B cell (primary cell): ENCODE measurements at regions not wholly inside any gene's neighbourhood (a gene's known extent, or its start where the extent isn't known, plus 50 kb on each side); places are given as distances from the start of the nearest gene placed in this dataset.

ENCODE experiments used
- ATAC-seq: fragments of 200-7000 bp; cut with Tn5 transposase; one replicate; pipeline ENCODE4 v1.10.0; 2021; ENCODE audit warnings: low read depth, mild to moderate bottlenecking, moderate number of reproducible peaks, moderate library complexity
- CTCF ChIA-PET: fragments of 350-600 bp; sonication (Branson Sonifier 250); formaldehyde crosslinking; loops from one replicate; lab custom pipeline; 2021; ENCODE audit warnings: antibody characterized with exemption, inconsistent platforms; lab: Charles Lee
- POLR2A ChIA-PET: fragments of 350-600 bp; sonication (Branson Sonifier 250); formaldehyde crosslinking; loops from one replicate; lab custom pipeline; 2021; ENCODE audit warnings: antibody characterized with exemption; lab: Charles Lee
- DNase-seq: peaks from one replicate; pipeline ENCODE4 v3.0.0; 2013
- H2AFZ ChIP-seq: 2 replicates; pipeline ENCODE4 v1.6.1; 2012; ENCODE audit warnings: mild to moderate bottlenecking, low read depth, low read length; ENCODE audit not compliant: insufficient read depth, poor library complexity, severe bottlenecking
- H3K27ac ChIP-seq, 2 donors: 1 replicate in 1 of 2; 2 replicates in 1 of 2; pipeline ENCODE4 v1.5.1; 2012 to 2013; ENCODE audit warnings: low read length in 2 of 2, mild to moderate bottlenecking in 2 of 2, moderate library complexity in 1 of 2
- H3K27me3 ChIP-seq, 4 experiments: fragments of 200-600 bp in 1 of 4; sonication (generic) in 1 of 4; replicated peaks in 1 of 4; 1 replicate in 2 of 4; 2 replicates in 2 of 4; pipeline versions ENCODE4 v1.6.1 to v1.7.0; 2013 to 2016; ENCODE audit warnings: low read length in 3 of 4, mild to moderate bottlenecking in 2 of 4, mixed read lengths in 1 of 4, moderate library complexity in 1 of 4; ENCODE audit not compliant: insufficient read depth in 4 of 4, control insufficient read depth in 3 of 4; ENCODE audit errors: control extremely low read depth in 1 of 4
- H3K36me3 ChIP-seq, 2 experiments: replicated peaks in 1 of 2; 1 replicate in 1 of 2; 2 replicates in 1 of 2; pipeline versions ENCODE4 v1.6.1 to v1.7.1; 2013; ENCODE audit warnings: low read length in 1 of 2; ENCODE audit not compliant: insufficient read depth in 2 of 2, control insufficient read depth in 1 of 2; ENCODE audit errors: control extremely low read depth in 1 of 2, extremely low read depth in 1 of 2
- H3K4me1 ChIP-seq, 2 donors: fragments of 200-600 bp in 1 of 2; sonication (generic) in 1 of 2; 1 replicate in 1 of 2; 2 replicates in 1 of 2; pipeline versions ENCODE4 v1.5.1 to v1.6.1; 2013 to 2017; ENCODE audit warnings: low read length in 2 of 2; ENCODE audit not compliant: control insufficient read depth in 2 of 2, insufficient read depth in 2 of 2
- H3K4me2 ChIP-seq: replicated peaks from 2 replicates; pipeline ENCODE3; 2012; ENCODE audit warnings: mild to moderate bottlenecking, low read depth, low read length; ENCODE audit not compliant: poor library complexity, severe bottlenecking
- H3K4me3 ChIP-seq, 5 experiments: fragments of 200-600 bp in 1 of 5; sonication (generic) in 1 of 5; 1 replicate in 3 of 5; 2 replicates in 2 of 5; pipeline versions ENCODE4 v1.5.1 to v1.7.0; 2011 to 2016; ENCODE audit warnings: low read length in 4 of 5, mild to moderate bottlenecking in 4 of 5, low read depth in 2 of 5, control low read depth in 1 of 5, moderate library complexity in 1 of 5; ENCODE audit not compliant: insufficient read depth in 1 of 5; ENCODE audit errors: control extremely low read depth in 1 of 5, extremely low read depth in 1 of 5
- H3K79me2 ChIP-seq: fragments of 200-600 bp; sonication (generic); one replicate; pipeline ENCODE4 v1.6.0; 2016; ENCODE audit warnings: low read length; ENCODE audit not compliant: control insufficient read depth, insufficient read depth
- H3K9ac ChIP-seq: fragments of 200-600 bp; sonication (generic); 2 replicates; pipeline ENCODE4 v1.6.1; 2017; ENCODE audit warnings: mild to moderate bottlenecking, low read length, moderate library complexity
- H3K9me3 ChIP-seq, 3 donors: one replicate each; pipeline versions ENCODE4 v1.6.1 to v1.7.1; 2013; ENCODE audit warnings: low read length in 2 of 3; ENCODE audit not compliant: control insufficient read depth in 2 of 3, insufficient read depth in 1 of 3; ENCODE audit errors: control extremely low read depth in 1 of 3
- H4K20me1 ChIP-seq: 2 replicates; pipeline ENCODE4 v1.6.0; 2012; ENCODE audit warnings: mild to moderate bottlenecking, low read length; ENCODE audit not compliant: insufficient read depth, control insufficient read depth, poor library complexity, severe bottlenecking
- H3K27ac Mint-ChIP-seq: one replicate; pipeline ENCODE4 v1.8.0; 2021; ENCODE audit warnings: mixed read lengths
- H3K27me3 Mint-ChIP-seq: one replicate; pipeline ENCODE4 v1.8.0; 2021; ENCODE audit warnings: mixed read lengths
- H3K4me1 Mint-ChIP-seq: one replicate; pipeline ENCODE4 v1.8.0; 2021; ENCODE audit warnings: mixed read lengths
- H3K4me3 Mint-ChIP-seq: one replicate; pipeline ENCODE4 v1.8.0; 2021; ENCODE audit warnings: mixed read lengths
- H3K9me3 Mint-ChIP-seq: one replicate; pipeline ENCODE4 v1.8.0; 2022; ENCODE audit warnings: mixed read lengths; ENCODE audit not compliant: insufficient read depth
- CTCF ChIP-seq: fragments of 200-600 bp; IDR thresholded peaks from one replicate; pipeline ENCODE4 v1.8.0; 2022; ENCODE audit warnings: antibody characterized with exemption, mild to moderate bottlenecking
- EZH2 ChIP-seq: IDR thresholded peaks from 2 replicates; pipeline ENCODE4 v1.6.1; 2012; ENCODE audit warnings: borderline replicate concordance, low read depth, mild to moderate bottlenecking, moderate library complexity, low read length; ENCODE audit not compliant: insufficient read depth, poor library complexity, severe bottlenecking
- WGBS: methylation state at CpG from one replicate; pipeline ENCODE4 v1.1.5; 2013; ENCODE audit warnings: missing lambda C conversion rate; ENCODE audit not compliant: insufficient coverage; 5-methylcytosine and 5-hydroxymethylcytosine counted together
- intact Hi-C: fragments of 100-400 bp; cut with micrococcal nuclease; formaldehyde crosslinking; loops from one replicate; pipeline ENCODE4 v1.10.0; 2022

- Histone ChIP-seq H4K20me1 (no peaks in the 10 kb centered on the region), H3K79me2 (no peaks in the 10 kb centered on the region), H3K4me3 (no peak overlapping the region), H3K36me3 (no peaks in the 10 kb centered on the region), H3K27me3 (peaks cover 0 to 2% (median 0%) of the 10 kb centered on the region in 4 experiments), H3K4me1 (no peaks in the 10 kb centered on the region), H3K9me3 (peaks cover 0 to 15% (median under 1%) of the 10 kb centered on the region in 3 donors), H3K9ac (no peak overlapping the region), H3K27ac (no peak overlapping the region), H2AFZ (no peak overlapping the region), H3K4me2 (no peak overlapping the region)
- Mint-ChIP-seq H3K4me3 (no peak overlapping the region), H3K27me3 (peaks cover 8% of the 10 kb centered on the region), H3K27ac (no peak overlapping the region), H3K9me3 (peaks cover 2% of the 10 kb centered on the region), H3K4me1 (no peaks in the 10 kb centered on the region)
- TF ChIP-seq CTCF (no peak), EZH2 (no peak)
- no peak for DNase-seq
- ChIA-PET CTCF (no interaction called here), POLR2A (no interaction called here)
- no peak for ATAC-seq
- 82% methylated on average over 4 of the region's 7 CpGs for WGBS
- intact Hi-C loops, result no loop called here
These were observed 208.8 kb downstream of the VRK1 start for GRCh38 chr14:97005934-97006333.

- no peak overlapping the region for H3K4me3 ChIP-seq
- H3K27ac ChIP-seq, result no peak overlapping the region
- H3K4me1 ChIP-seq, result no peaks in the 10 kb centered on the region
- TF ChIP-seq CTCF (no peak), EZH2 (no peak)
- ChIA-PET POLR2A (no interaction called here), CTCF (no interaction called here)
- Mint-ChIP-seq H3K4me3 (no peak overlapping the region), H3K27ac (no peak overlapping the region), H3K27me3 (peaks cover 8% of the 10 kb centered on the region), H3K4me1 (no peaks in the 10 kb centered on the region), H3K9me3 (no peaks in the 10 kb centered on the region)
- no peaks in the 10 kb centered on the region for H4K20me1 ChIP-seq
- H3K9me3 ChIP-seq, result peaks cover 0 to 9% (median 0%) of the 10 kb centered on the region in 3 donors
- 66% methylated on average over 8 of the region's 8 CpGs for WGBS
- intact Hi-C loops, result no loop called here
- H3K4me2 ChIP-seq, result no peak overlapping the region
- ATAC-seq (no peak), DNase-seq (no peak)
- H3K27me3 ChIP-seq, result peaks cover 0 to 2% (median 0%) of the 10 kb centered on the region in 4 experiments
- no peak overlapping the region for H2AFZ ChIP-seq
- H3K36me3 ChIP-seq, result no peaks in the 10 kb centered on the region
- H3K9ac ChIP-seq, result no peak overlapping the region
- H3K79me2 ChIP-seq, result no peaks in the 10 kb centered on the region
These were observed 213.4 kb downstream of the VRK1 start for GRCh38 chr14:97010491-97011160.
